Fibroblast of lung (primary cell): ENCODE measurements at regions not wholly inside any gene's neighbourhood (a gene's known extent, or its start where the extent isn't known, plus 50 kb on each side); places are given as distances from the start of the nearest gene placed in this dataset.

Experiments
- DNase-seq, 2 donors: peaks; one replicate each; pipeline versions ENCODE4 v3.0.0 to v3.0.0-alpha.2; 2010; ENCODE audit warnings: low read depth in 2 of 2
- H2AFZ ChIP-seq: 2 replicates; pipeline ENCODE4 v1.5.1; 2012; ENCODE audit warnings: low read length, control low read depth, inconsistent platforms
- H3K27ac ChIP-seq: 2 replicates; pipeline ENCODE4 v1.5.1; 2011; ENCODE audit warnings: low read length, control low read depth; ENCODE audit not compliant: insufficient read depth
- H3K27me3 ChIP-seq: 2 replicates; pipeline ENCODE4 v1.5.1; 2011; ENCODE audit warnings: mild to moderate bottlenecking, low read length; ENCODE audit not compliant: control insufficient read depth, insufficient read depth
- H3K36me3 ChIP-seq: 2 replicates; pipeline ENCODE4 v1.5.1; 2011; ENCODE audit warnings: low read length; ENCODE audit not compliant: control insufficient read depth, insufficient read depth
- H3K4me1 ChIP-seq: 2 replicates; pipeline ENCODE4 v1.5.1; 2011; ENCODE audit warnings: low read length; ENCODE audit not compliant: control insufficient read depth, insufficient read depth; ENCODE audit errors: extremely low read depth
- H3K4me2 ChIP-seq: 2 replicates; pipeline ENCODE4 v1.5.1; 2011; ENCODE audit warnings: low read length, control low read depth; ENCODE audit not compliant: insufficient read depth; ENCODE audit errors: extremely low read depth
- H3K4me3 ChIP-seq, 4 experiments: fragments of 200-600 bp in 1 of 4; sonication (generic) in 1 of 4; replicated peaks in 1 of 4; 2 replicates each; pipeline ENCODE4 v1.5.1; 2011 to 2016; ENCODE audit warnings: low read length in 4 of 4, low read depth in 3 of 4, mild to moderate bottlenecking in 3 of 4, control low read depth in 2 of 4, inconsistent platforms in 1 of 4, mixed read lengths in 1 of 4; ENCODE audit not compliant: insufficient read depth in 1 of 4; ENCODE audit errors: control extremely low read depth in 1 of 4
- H3K79me2 ChIP-seq: 2 replicates; pipeline ENCODE4 v1.5.1; 2012; ENCODE audit warnings: mild to moderate bottlenecking, low read length, inconsistent platforms; ENCODE audit not compliant: control insufficient read depth, insufficient read depth
- H3K9ac ChIP-seq: 2 replicates; pipeline ENCODE4 v1.5.1; 2011; ENCODE audit warnings: mild to moderate bottlenecking, low read length, control low read depth; ENCODE audit not compliant: insufficient read depth
- H3K9me3 ChIP-seq: 2 replicates; pipeline ENCODE4 v1.5.1; 2012; ENCODE audit warnings: low read depth, low read length; ENCODE audit not compliant: control insufficient read depth, insufficient read depth
- H4K20me1 ChIP-seq: 2 replicates; pipeline ENCODE4 v1.5.1; 2011; ENCODE audit warnings: low read length; ENCODE audit not compliant: control insufficient read depth, insufficient read depth; ENCODE audit errors: extremely low read depth
- CTCF ChIP-seq, 2 donors: IDR thresholded peaks in 1 of 2; conservative IDR thresholded peaks in 1 of 2; 1 replicate in 1 of 2; 2 replicates in 1 of 2; pipeline ENCODE4 v1.5.1; 2011 to 2012; ENCODE audit warnings: low read length in 2 of 2, control low read depth in 1 of 2, inconsistent platforms in 1 of 2, low read depth in 1 of 2, mild to moderate bottlenecking in 1 of 2
- EZH2 ChIP-seq: IDR thresholded peaks from 2 replicates; pipeline ENCODE4 v1.5.1; 2012; ENCODE audit warnings: low read length, control low read depth, mild to moderate bottlenecking; ENCODE audit errors: missing control alignments

- no peak overlapping the region for H3K4me3 ChIP-seq
- H3K9ac ChIP-seq = no peak overlapping the region
- DNase-seq = no peak
Observed at GRCh38 chr10:129170812-129171211, 296.2 kb upstream of the MGMT start.

GRCh38 chr10:129171812-129172211, 295.2 kb upstream of the MGMT start:
- Histone ChIP-seq H3K9ac (no peak overlapping the region), H2AFZ (no peak overlapping the region), H3K79me2 (no peaks in the 10 kb centered on the region), H3K4me2 (no peak overlapping the region), H3K36me3 (no peaks in the 10 kb centered on the region), H3K4me3 (no peak overlapping the region), H3K27ac (no peak overlapping the region), H3K9me3 (no peaks in the 10 kb centered on the region), H4K20me1 (no peaks in the 10 kb centered on the region), H3K27me3 (no peaks in the 10 kb centered on the region), H3K4me1 (no peaks in the 10 kb centered on the region)
- TF ChIP-seq EZH2 (no peak), CTCF (conservative IDR thresholded peaks at IDR 0.05 in 1 of 2, IDR thresholded peaks at IDR 0.05 in 1 of 2; ENCODE audit: low read depth in 1 of 2, low read length in 2 of 2) (no peak)
- no peak for DNase-seq

More at GRCh38 chr10:129170812-129171211, 296.2 kb upstream of the MGMT start:
- H3K27ac ChIP-seq = no peak overlapping the region
- H3K79me2 ChIP-seq = no peaks in the 10 kb centered on the region
- no peaks in the 10 kb centered on the region for H3K36me3 ChIP-seq
- H3K9me3 ChIP-seq = no peaks in the 10 kb centered on the region
- H3K4me1 ChIP-seq = no peaks in the 10 kb centered on the region
- H3K27me3 ChIP-seq = no peaks in the 10 kb centered on the region
- no peak overlapping the region for H3K4me2 ChIP-seq
- H2AFZ ChIP-seq = no peak overlapping the region
- TF ChIP-seq CTCF (conservative IDR thresholded peaks at IDR 0.05 in 1 of 2, IDR thresholded peaks at IDR 0.05 in 1 of 2; ENCODE audit: low read depth in 1 of 2, low read length in 2 of 2) = no peak
- H4K20me1 ChIP-seq = no peaks in the 10 kb centered on the region

- Histone ChIP-seq H3K9ac (no peak overlapping the region), H3K4me3 (no peak overlapping the region), H3K27ac (no peak overlapping the region), H3K79me2 (no peaks in the 10 kb centered on the region), H3K9me3 (no peaks in the 10 kb centered on the region), H3K4me2 (no peak overlapping the region), H4K20me1 (no peaks in the 10 kb centered on the region), H3K27me3 (no peaks in the 10 kb centered on the region), H2AFZ (no peak overlapping the region), H3K4me1 (no peaks in the 10 kb centered on the region), H3K36me3 (no peaks in the 10 kb centered on the region)
- TF ChIP-seq EZH2 = no peak
- TF ChIP-seq CTCF (conservative IDR thresholded peaks at IDR 0.05 in 1 of 2, IDR thresholded peaks at IDR 0.05 in 1 of 2; ENCODE audit: low read depth in 1 of 2, low read length in 2 of 2) = no peak
- DNase-seq = no peak
Observed at GRCh38 chr10:129174232-129175014, 292.6 kb upstream of the MGMT start.
